PC-3 (cell line): ENCODE measurements at regions not wholly inside any gene's neighbourhood (a gene's known extent, or its start where the extent isn't known, plus 50 kb on each side); places are given as distances from the start of the nearest gene placed in this dataset.

Experiments
- ATAC-seq: fragments of 200-7000 bp; cut with Tn5 transposase; 2 replicates; pipeline ENCODE4 v1.9.1; 2020; ENCODE audit warnings: mild to moderate bottlenecking, moderate library complexity
- BruUV-seq: library from RNA; stranded (reverse); fragments of 400-500 nt; replicated peaks from 2 replicates; lab custom pipeline; 2021; lab: Mats Ljungman, UMichigan
- CTCF ChIA-PET: fragments of 300-600 bp; sonication (Branson Sonifier 250); formaldehyde crosslinking; loops from one replicate; lab custom pipeline; 2022; ENCODE audit warnings: antibody characterized with exemption; lab: Charles Lee
- POLR2A ChIA-PET: fragments of 300-600 bp; sonication (Branson Sonifier 250); formaldehyde crosslinking; loops from one replicate; lab custom pipeline; 2022; ENCODE audit warnings: antibody characterized with exemption; ENCODE audit not compliant: unreplicated experiment; lab: Charles Lee
- DNase-seq: peaks from one replicate; pipeline ENCODE4 v3.0.0-alpha.2; 2015
- H2AFZ ChIP-seq: fragments of 300-600 bp; sonication (generic); 2 replicates; pipeline ENCODE4 v1.6.0; 2016; ENCODE audit warnings: antibody characterized with exemption, low read length
- H3F3A ChIP-seq: fragments of 300-600 bp; sonication (generic); one replicate; pipeline ENCODE4 v1.6.0; 2017; ENCODE audit warnings: antibody characterized with exemption, low read length, control low read depth, mild to moderate bottlenecking; ENCODE audit not compliant: unreplicated experiment
- H3K27ac ChIP-seq: fragments of 300-600 bp; sonication (generic); 2 replicates; pipeline ENCODE4 v1.5.1; 2016; ENCODE audit warnings: mild to moderate bottlenecking, low read length
- H3K27me3 ChIP-seq: fragments of 300-600 bp; sonication (generic); 2 replicates; pipeline ENCODE4 v1.6.1; 2016; ENCODE audit warnings: low read length, mixed read lengths
- H3K36me3 ChIP-seq: fragments of 300-600 bp; sonication (generic); 2 replicates; pipeline ENCODE4 v1.6.1; 2016; ENCODE audit warnings: low read depth, mixed run types, low read length, mixed read lengths
- H3K4me1 ChIP-seq: fragments of 300-600 bp; sonication (generic); 2 replicates; pipeline ENCODE4 v1.5.1; 2016; ENCODE audit warnings: low read length; ENCODE audit not compliant: insufficient read depth
- H3K4me2 ChIP-seq: fragments of 300-600 bp; sonication (generic); 2 replicates; pipeline ENCODE4 v1.6.0; 2016; ENCODE audit warnings: low read length
- H3K4me3 ChIP-seq: fragments of 300-600 bp; sonication (generic); 2 replicates; pipeline ENCODE4 v1.5.1; 2016; ENCODE audit warnings: mild to moderate bottlenecking, low read length, mixed read lengths
- H3K79me2 ChIP-seq: fragments of 300-600 bp; sonication (generic); 2 replicates; pipeline ENCODE4 v1.6.1; 2017; ENCODE audit warnings: low read length, mixed read lengths
- H3K9ac ChIP-seq: fragments of 300-600 bp; sonication (generic); 2 replicates; pipeline ENCODE4 v1.6.0; 2016; ENCODE audit warnings: mild to moderate bottlenecking, low read length
- H3K9me2 ChIP-seq: fragments of 300-600 bp; sonication (generic); replicated peaks from 2 replicates; pipeline ENCODE4 v1.6.1; 2016; ENCODE audit warnings: mixed run types, low read length, mixed read lengths
- H3K9me3 ChIP-seq: fragments of 300-600 bp; sonication (generic); 2 replicates; pipeline ENCODE4 v1.6.1; 2016; ENCODE audit warnings: low read length, mixed read lengths
- H4K20me1 ChIP-seq: fragments of 300-600 bp; sonication (generic); 2 replicates; pipeline ENCODE4 v1.6.1; 2016; ENCODE audit warnings: low read length, mixed read lengths
- EZH2 ChIP-seq: fragments of 300-600 bp; sonication (generic); IDR thresholded peaks from one replicate; pipeline ENCODE4 v1.6.1; 2017; ENCODE audit warnings: antibody characterized with exemption, mild to moderate bottlenecking, low read length; ENCODE audit not compliant: unreplicated experiment
- EZH2phosphoT487 ChIP-seq: fragments of 300-600 bp; sonication (generic); IDR thresholded peaks from 2 replicates; pipeline ENCODE4 v1.6.1; 2018; ENCODE audit warnings: mild to moderate bottlenecking, antibody characterized with exemption, low read length, borderline replicate concordance
- intact Hi-C: fragments of 100-400 bp; cut with micrococcal nuclease; formaldehyde crosslinking; loops from 2 replicates; pipeline ENCODE4 v1.9.0; 2023
- TF ChIP-seq, protein P1 (sequence below): fragments of 300-600 bp; sonication (generic); conservative IDR thresholded peaks from 2 replicates; pipeline ENCODE4 v1.5.1; 2017; ENCODE audit warnings: antibody characterized with exemption, low read depth, mild to moderate bottlenecking, low read length

DNA sequence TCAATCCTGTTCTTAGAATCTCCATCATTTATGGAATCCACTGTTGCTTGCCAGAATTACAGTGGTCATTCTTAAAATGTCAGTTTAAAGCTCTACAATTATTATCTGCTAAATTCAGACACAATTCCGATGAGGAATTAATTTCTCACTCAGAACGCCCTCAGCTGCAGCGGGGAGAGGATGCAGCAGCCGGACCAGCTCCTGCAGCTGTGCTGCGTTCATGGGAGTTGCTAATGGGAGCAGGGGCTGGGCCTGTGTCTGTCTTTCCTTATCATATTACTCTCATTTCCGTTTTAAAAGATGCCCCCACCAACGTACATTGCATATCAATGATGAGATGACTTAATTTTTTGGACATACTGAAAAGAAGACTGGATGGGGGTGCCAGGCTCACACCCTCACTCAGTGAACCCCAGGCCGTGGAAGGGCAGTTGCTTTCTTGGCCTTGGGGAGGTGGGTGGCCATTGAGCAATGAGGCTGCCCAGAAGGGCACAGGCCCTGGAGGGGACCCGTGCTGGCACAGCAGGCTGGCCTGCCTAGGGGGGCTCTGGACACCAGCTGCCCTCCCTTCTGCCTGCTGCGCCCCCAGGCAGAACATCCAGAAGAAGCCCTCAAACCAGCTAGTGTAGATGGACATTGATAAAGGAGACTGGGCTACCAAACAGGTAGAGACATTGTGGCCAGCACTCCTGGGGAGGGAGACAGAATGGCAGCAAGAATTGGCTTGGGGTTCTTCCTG lies 503.6 kb upstream of the MYT1L start:
- Histone ChIP-seq H3K27me3 (no peaks in the 10 kb centered on the region), H3K4me1 (no peaks in the 10 kb centered on the region), H3K79me2 (no peaks in the 10 kb centered on the region), H3K27ac (no peak overlapping the region), H3K4me3 (no peak overlapping the region), H3K9ac (no peak overlapping the region), H2AFZ (no peak overlapping the region), H4K20me1 (no peaks in the 10 kb centered on the region), H3K9me3 (no peaks in the 10 kb centered on the region), H3K36me3 (no peaks in the 10 kb centered on the region), H3F3A (no peaks in the 10 kb centered on the region), H3K4me2 (no peak overlapping the region), H3K9me2 (no peaks in the 10 kb centered on the region)
- no peak for TF ChIP-seq EZH2
- TF ChIP-seq EZH2phosphoT487, result no peak
- TF ChIP-seq, protein P1, sequence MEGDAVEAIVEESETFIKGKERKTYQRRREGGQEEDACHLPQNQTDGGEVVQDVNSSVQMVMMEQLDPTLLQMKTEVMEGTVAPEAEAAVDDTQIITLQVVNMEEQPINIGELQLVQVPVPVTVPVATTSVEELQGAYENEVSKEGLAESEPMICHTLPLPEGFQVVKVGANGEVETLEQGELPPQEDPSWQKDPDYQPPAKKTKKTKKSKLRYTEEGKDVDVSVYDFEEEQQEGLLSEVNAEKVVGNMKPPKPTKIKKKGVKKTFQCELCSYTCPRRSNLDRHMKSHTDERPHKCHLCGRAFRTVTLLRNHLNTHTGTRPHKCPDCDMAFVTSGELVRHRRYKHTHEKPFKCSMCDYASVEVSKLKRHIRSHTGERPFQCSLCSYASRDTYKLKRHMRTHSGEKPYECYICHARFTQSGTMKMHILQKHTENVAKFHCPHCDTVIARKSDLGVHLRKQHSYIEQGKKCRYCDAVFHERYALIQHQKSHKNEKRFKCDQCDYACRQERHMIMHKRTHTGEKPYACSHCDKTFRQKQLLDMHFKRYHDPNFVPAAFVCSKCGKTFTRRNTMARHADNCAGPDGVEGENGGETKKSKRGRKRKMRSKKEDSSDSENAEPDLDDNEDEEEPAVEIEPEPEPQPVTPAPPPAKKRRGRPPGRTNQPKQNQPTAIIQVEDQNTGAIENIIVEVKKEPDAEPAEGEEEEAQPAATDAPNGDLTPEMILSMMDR, result no peak
- no peak for ATAC-seq
- ChIA-PET POLR2A (no interaction called here), CTCF (no interaction called here)
- no TSS peak for BruUV-seq
- DNase-seq, result no peak
- intact Hi-C loops, result no loop called here

GRCh38 chr2:2834105-2834504 lies 503.0 kb upstream of the MYT1L start:
- CTCF ChIA-PET, result no interaction called here
- intact Hi-C loops, result no loop called here
- POLR2A ChIA-PET, result no interaction called here

DNA sequence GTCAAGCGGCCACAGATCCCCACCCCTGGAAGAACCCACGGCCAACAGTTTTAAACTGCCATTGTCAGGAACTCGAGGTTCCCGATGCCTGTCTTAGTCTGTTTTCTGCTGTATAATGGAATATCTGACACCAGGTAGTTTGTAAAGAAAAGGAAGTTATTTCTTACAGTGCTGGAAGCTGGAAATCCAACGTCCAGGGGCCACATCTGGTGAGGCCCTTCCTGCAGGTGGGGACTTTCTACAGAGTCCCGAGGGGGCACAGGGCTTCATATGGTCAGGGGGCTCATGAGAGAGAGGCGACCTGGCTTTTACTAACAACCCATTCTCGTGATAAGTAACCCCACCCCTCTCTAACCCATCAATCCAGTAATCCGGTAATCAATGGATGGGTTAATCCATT lies 501.6 kb upstream of the MYT1L start:
- intact Hi-C loops, result no loop called here
- Histone ChIP-seq H3K27me3 (0 out of 2 replicates have a peak, but pooled peaks cover 3% of the 10 kb centered on the region), H3K9ac (no peak overlapping the region), H4K20me1 (no peaks in the 10 kb centered on the region), H3K36me3 (no peaks in the 10 kb centered on the region), H3K27ac (no peak overlapping the region), H3F3A (no peaks in the 10 kb centered on the region), H3K4me1 (no peaks in the 10 kb centered on the region), H3K9me3 (no peaks in the 10 kb centered on the region), H2AFZ (no peak overlapping the region), H3K4me3 (no peak overlapping the region), H3K79me2 (no peaks in the 10 kb centered on the region), H3K9me2 (no peaks in the 10 kb centered on the region), H3K4me2 (no peak overlapping the region)
- TF ChIP-seq, protein P1, result no peak
- no peak for TF ChIP-seq EZH2phosphoT487
- TF ChIP-seq EZH2, result no peak
- ATAC-seq (no peak), DNase-seq (no peak)
- POLR2A ChIA-PET, result no interaction called here
- CTCF ChIA-PET, result no interaction called here
- no TSS peak for BruUV-seq

More at GRCh38 chr2:2834105-2834504, 503.0 kb upstream of the MYT1L start:
- H3K27ac ChIP-seq, result no peak overlapping the region
- no peak overlapping the region for H3K9ac ChIP-seq
- H3K36me3 ChIP-seq, result no peaks in the 10 kb centered on the region
- no peak overlapping the region for H3K4me2 ChIP-seq
- no TSS peak for BruUV-seq
- H3K4me1 ChIP-seq, result no peaks in the 10 kb centered on the region
- ATAC-seq (no peak), DNase-seq (no peak)
- no peaks in the 10 kb centered on the region for H3K27me3 ChIP-seq
- no peaks in the 10 kb centered on the region for H3F3A ChIP-seq
- no peaks in the 10 kb centered on the region for H3K9me2 ChIP-seq
- TF ChIP-seq EZH2, result no peak
- TF ChIP-seq, protein P1, result no peak
- no peak for TF ChIP-seq EZH2phosphoT487
- no peaks in the 10 kb centered on the region for H3K79me2 ChIP-seq
- no peak overlapping the region for H2AFZ ChIP-seq
- H4K20me1 ChIP-seq, result no peaks in the 10 kb centered on the region
- H3K9me3 ChIP-seq, result no peaks in the 10 kb centered on the region
- no peak overlapping the region for H3K4me3 ChIP-seq
